Activated T-cell treated with anti-CD3 and anti-CD28 coated beads, Interleukin-2, amount 50 U/mL, for 72 hours (primary cell): ENCODE measurements at regions not wholly inside any gene's neighbourhood (a gene's known extent, or its start where the extent isn't known, plus 50 kb on each side); places are given as distances from the start of the nearest gene placed in this dataset.

ENCODE experiments used
- ATAC-seq, 2 donors: fragments of 150-1000 bp; cut with Tn5 transposase; replicated peaks in 1 of 2; 2 replicates each; pipeline ENCODE4 v1.10.0; 2021; ENCODE audit warnings: moderate library complexity in 2 of 2, mild to moderate bottlenecking in 1 of 2
- DNase-seq, 2 donors: peaks; one replicate each; pipeline ENCODE4 v3.0.0; 2021 to 2022; ENCODE audit warnings: mixed read lengths in 1 of 2
- H3K27ac Mint-ChIP-seq: one replicate; pipeline ENCODE4 v1.8.0; 2022; ENCODE audit warnings: mild to moderate bottlenecking, moderate library complexity, mixed read lengths
- H3K27me3 Mint-ChIP-seq: one replicate; pipeline ENCODE4 v1.8.0; 2022; ENCODE audit warnings: low read depth, mixed read lengths
- H3K36me3 Mint-ChIP-seq, 2 donors: one replicate each; pipeline ENCODE4 v1.8.0; 2022; ENCODE audit warnings: mixed read lengths in 2 of 2, mild to moderate bottlenecking in 1 of 2; ENCODE audit not compliant: insufficient read depth in 2 of 2
- H3K4me1 Mint-ChIP-seq: one replicate; pipeline ENCODE4 v1.8.0; 2022; ENCODE audit warnings: low read depth, mixed read lengths
- H3K4me3 Mint-ChIP-seq, 2 donors: one replicate each; pipeline ENCODE4 v1.8.0; 2022; ENCODE audit warnings: mild to moderate bottlenecking in 2 of 2, mixed read lengths in 2 of 2, moderate library complexity in 2 of 2
- H3K9me3 Mint-ChIP-seq, 2 donors: one replicate each; pipeline ENCODE4 v1.8.0; 2022; ENCODE audit warnings: mixed read lengths in 2 of 2

- Mint-ChIP-seq H3K4me3 (no peak overlapping the region), H3K36me3 (peaks cover 0 to 1% of the 10 kb centered on the region in 2 donors), H3K9me3 (peaks cover 2 to 4% of the 10 kb centered on the region in 2 donors), H3K4me1 (no peaks in the 10 kb centered on the region), H3K27ac (no peak overlapping the region), H3K27me3 (peaks cover 10% of the 10 kb centered on the region)
- ATAC-seq (no peak), DNase-seq (no peak)
Measured at GRCh38 chr20:39100691-39101090, 138.5 kb downstream of the DHX35 start.

GRCh38 chr20:39097889-39098288 is 135.7 kb downstream of the DHX35 start:
- no peaks in the 10 kb centered on the region for H3K4me1 Mint-ChIP-seq
- no peak overlapping the region for H3K27ac Mint-ChIP-seq
- no peaks in the 10 kb centered on the region for H3K36me3 Mint-ChIP-seq
- H3K9me3 Mint-ChIP-seq = no peaks in the 10 kb centered on the region
- DNase-seq (no peak), ATAC-seq (no peak)
- H3K27me3 Mint-ChIP-seq = no peaks in the 10 kb centered on the region
- H3K4me3 Mint-ChIP-seq = no peak overlapping the region

GRCh38 chr20:39095870-39096269 is 133.7 kb downstream of the DHX35 start:
- H3K9me3 Mint-ChIP-seq = no peaks in the 10 kb centered on the region
- peaks cover 4% of the 10 kb centered on the region for H3K27me3 Mint-ChIP-seq
- no peaks in the 10 kb centered on the region for H3K36me3 Mint-ChIP-seq

GRCh38 chr20:39094391-39094790 is 132.2 kb downstream of the DHX35 start:
- Mint-ChIP-seq H3K9me3 (no peaks in the 10 kb centered on the region), H3K36me3 (peaks cover under 1 to 1% of the 10 kb centered on the region in 2 donors), H3K27ac (no peak overlapping the region), H3K4me3 (no peak overlapping the region), H3K27me3 (peaks cover 4% of the 10 kb centered on the region), H3K4me1 (peaks cover 5% of the 10 kb centered on the region)
- ATAC-seq = no peak
- no peak for DNase-seq

More at GRCh38 chr20:39095870-39096269, 133.7 kb downstream of the DHX35 start:
- H3K4me3 Mint-ChIP-seq = no peak overlapping the region
- DNase-seq (no peak), ATAC-seq (no peak)
- H3K4me1 Mint-ChIP-seq = no peaks in the 10 kb centered on the region
- H3K27ac Mint-ChIP-seq = no peak overlapping the region

- peaks cover 7% of the 10 kb centered on the region for H3K4me1 Mint-ChIP-seq
- peaks cover 4% of the 10 kb centered on the region for H3K27me3 Mint-ChIP-seq
- H3K9me3 Mint-ChIP-seq = peaks cover 0 to 1% of the 10 kb centered on the region in 2 donors
- no peak overlapping the region for H3K4me3 Mint-ChIP-seq
- DNase-seq (no peak), ATAC-seq (no peak)
- H3K36me3 Mint-ChIP-seq = peaks cover 2% of the 10 kb centered on the region in 2 donors
- H3K27ac Mint-ChIP-seq = no peak overlapping the region
Measured at GRCh38 chr20:39092733-39093410, 130.7 kb downstream of the DHX35 start.

GRCh38 chr20:39090906-39091305 is 128.8 kb downstream of the DHX35 start:
- ATAC-seq = no peak
- H3K36me3 Mint-ChIP-seq = peaks cover 2% of the 10 kb centered on the region in 2 donors
- H3K4me3 Mint-ChIP-seq = no peak overlapping the region
- no peak for DNase-seq
- peaks cover 7% of the 10 kb centered on the region for H3K4me1 Mint-ChIP-seq
- H3K27ac Mint-ChIP-seq = no peak overlapping the region
- peaks cover 4% of the 10 kb centered on the region for H3K27me3 Mint-ChIP-seq
- H3K9me3 Mint-ChIP-seq = peaks cover 0 to 1% of the 10 kb centered on the region in 2 donors

GRCh38 chr20:39089797-39090196 is 127.7 kb downstream of the DHX35 start:
- Mint-ChIP-seq H3K4me3 (no peak overlapping the region), H3K27ac (no peak overlapping the region)
- no peak for DNase-seq

More at GRCh38 chr20:39089797-39090196, 127.7 kb downstream of the DHX35 start:
- Mint-ChIP-seq H3K9me3 (peaks cover 0 to 1% of the 10 kb centered on the region in 2 donors), H3K36me3 (peaks cover 2% of the 10 kb centered on the region in 2 donors), H3K4me1 (peaks cover 7% of the 10 kb centered on the region), H3K27me3 (peaks cover 4% of the 10 kb centered on the region)
- ATAC-seq = no peak
